Prostate gland (tissue), 2 donors: ENCODE measurements at regions not wholly inside any gene's neighbourhood (a gene's known extent, or its start where the extent isn't known, plus 50 kb on each side); places are given as distances from the start of the nearest gene placed in this dataset.

ENCODE experiments used
- DNase-seq: peaks from one replicate; pipeline ENCODE4 v3.0.0-alpha.2; 2019; ENCODE audit warnings: low spot score
- H3K27ac ChIP-seq, 2 donors: fragments of 200-600 bp; sonication (generic); 2 replicates each; pipeline ENCODE4 v1.5.1; 2017 to 2019
- H3K27me3 ChIP-seq: fragments of 200-600 bp; sonication (generic); replicated peaks from 2 replicates; pipeline ENCODE4 v1.5.1; 2019; ENCODE audit not compliant: insufficient read depth
- H3K36me3 ChIP-seq, 2 donors: fragments of 200-600 bp; sonication (generic); 1 replicate in 1 of 2; 2 replicates in 1 of 2; pipeline versions ENCODE4 v1.5.1 to v1.8.1; 2017 to 2019
- H3K4me1 ChIP-seq: fragments of 200-600 bp; sonication (generic); replicated peaks from 2 replicates; pipeline ENCODE4 v1.5.1; 2019
- H3K4me3 ChIP-seq, 2 donors: fragments of 200-600 bp; sonication (generic); 2 replicates each; pipeline ENCODE4 v1.5.1; 2017 to 2019
- H3K9me3 ChIP-seq: fragments of 200-600 bp; sonication (generic); 2 replicates; pipeline ENCODE4 v1.5.1; 2017
- POLR2A ChIP-seq: fragments of 450-650 bp; IDR thresholded peaks from one replicate; pipeline ENCODE4 v1.6.1; 2016; ENCODE audit warnings: antibody characterized with exemption, mild to moderate bottlenecking
- POLR2AphosphoS5 ChIP-seq: sonication (generic); formaldehyde crosslinking; IDR thresholded peaks from one replicate; pipeline ENCODE4 v1.6.1; 2017; ENCODE audit warnings: antibody characterized with exemption
- WGBS: methylation state at CpG from one replicate; pipeline ENCODE4 v1.1.5; 2018; 5-methylcytosine and 5-hydroxymethylcytosine counted together
- intact Hi-C: fragments of 100-400 bp; cut with DNase I; formaldehyde crosslinking; loops from one replicate; pipeline ENCODE4 v1.14.2; 2022
- TF ChIP-seq, protein P1 (sequence below), 4 experiments: fragments of 200-600 bp in 2 of 4; fragments of 450-650 bp in 2 of 4; sonication (generic) in 2 of 4; IDR thresholded peaks; 1 replicate in 3 of 4; 2 replicates in 1 of 4; pipeline ENCODE4 v1.5.1; 2016 to 2019; ENCODE audit warnings: antibody characterized with exemption in 4 of 4, mild to moderate bottlenecking in 2 of 4, moderate library complexity in 2 of 4

DNA sequence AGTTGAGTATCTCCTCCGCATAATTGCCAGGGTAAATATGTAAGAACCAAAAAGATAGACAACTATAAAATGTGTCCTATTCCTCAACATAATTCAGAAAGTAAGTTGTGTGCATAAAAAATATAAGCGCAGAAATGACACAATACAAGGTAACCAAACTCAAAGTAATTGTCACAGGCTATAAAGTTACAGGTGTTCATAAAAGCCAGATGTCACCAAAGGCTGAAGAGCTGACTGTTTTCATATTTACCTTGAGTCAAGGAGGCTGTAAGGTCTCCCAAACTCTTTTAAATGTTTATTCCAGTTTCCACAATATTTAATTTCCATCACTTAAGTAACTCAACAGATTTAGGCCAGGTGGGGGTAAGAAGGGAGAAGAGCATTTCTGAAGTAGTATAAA lies 192.2 kb upstream of the MARCKS start:
- Histone ChIP-seq H3K27me3 (no peaks in the 10 kb centered on the region), H3K27ac (no peak overlapping the region), H3K4me3 (no peak overlapping the region), H3K36me3 (no peaks in the 10 kb centered on the region), H3K9me3 (no peaks in the 10 kb centered on the region), H3K4me1 (no peaks in the 10 kb centered on the region)
- 97% methylated on average over 2 of the region's 2 CpGs for WGBS
- TF ChIP-seq POLR2AphosphoS5: no peak
- no peak for TF ChIP-seq POLR2A
- DNase-seq: no peak
- intact Hi-C loops: no loop called here

GRCh38 chr6:113668641-113669408 lies 188.3 kb upstream of the MARCKS start:
- intact Hi-C loops: no loop called here
- Histone ChIP-seq H3K9me3 (no peaks in the 10 kb centered on the region), H3K36me3 (no peaks in the 10 kb centered on the region), H3K27ac (peak overlapping the region; percentile 4 to 12), H3K27me3 (no peaks in the 10 kb centered on the region), H3K4me1 (no peaks in the 10 kb centered on the region), H3K4me3 (no peak overlapping the region)
- TF ChIP-seq POLR2A (no peak), POLR2AphosphoS5 (peak; percentile 37)
- TF ChIP-seq, protein P1, sequence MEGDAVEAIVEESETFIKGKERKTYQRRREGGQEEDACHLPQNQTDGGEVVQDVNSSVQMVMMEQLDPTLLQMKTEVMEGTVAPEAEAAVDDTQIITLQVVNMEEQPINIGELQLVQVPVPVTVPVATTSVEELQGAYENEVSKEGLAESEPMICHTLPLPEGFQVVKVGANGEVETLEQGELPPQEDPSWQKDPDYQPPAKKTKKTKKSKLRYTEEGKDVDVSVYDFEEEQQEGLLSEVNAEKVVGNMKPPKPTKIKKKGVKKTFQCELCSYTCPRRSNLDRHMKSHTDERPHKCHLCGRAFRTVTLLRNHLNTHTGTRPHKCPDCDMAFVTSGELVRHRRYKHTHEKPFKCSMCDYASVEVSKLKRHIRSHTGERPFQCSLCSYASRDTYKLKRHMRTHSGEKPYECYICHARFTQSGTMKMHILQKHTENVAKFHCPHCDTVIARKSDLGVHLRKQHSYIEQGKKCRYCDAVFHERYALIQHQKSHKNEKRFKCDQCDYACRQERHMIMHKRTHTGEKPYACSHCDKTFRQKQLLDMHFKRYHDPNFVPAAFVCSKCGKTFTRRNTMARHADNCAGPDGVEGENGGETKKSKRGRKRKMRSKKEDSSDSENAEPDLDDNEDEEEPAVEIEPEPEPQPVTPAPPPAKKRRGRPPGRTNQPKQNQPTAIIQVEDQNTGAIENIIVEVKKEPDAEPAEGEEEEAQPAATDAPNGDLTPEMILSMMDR (IDR thresholded peaks at IDR 0.05): no peak
- DNase-seq: no peak
- WGBS: 33% methylated on average over 1 of the region's 1 CpG

DNA sequence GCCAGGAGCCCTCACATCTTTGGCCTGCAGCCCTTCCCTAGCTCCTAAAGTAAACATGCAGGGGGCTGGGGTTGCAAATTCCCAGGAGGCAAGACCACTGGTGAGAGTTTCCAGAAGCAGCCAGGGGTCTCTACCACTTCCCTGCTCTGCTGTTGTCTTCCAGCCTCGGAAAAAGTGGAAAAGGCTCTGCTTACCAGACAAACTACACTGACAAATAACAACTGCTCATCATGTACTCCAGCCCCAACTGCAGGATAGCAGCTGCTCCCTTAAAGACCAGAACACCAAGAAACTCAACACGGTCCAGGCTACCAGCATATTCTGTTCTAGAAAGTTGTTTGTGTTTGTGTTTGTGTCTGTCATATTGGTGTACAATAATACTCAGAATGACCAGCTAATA lies 187.5 kb upstream of the MARCKS start:
- DNase-seq: no peak
- no peak overlapping the region for H3K4me3 ChIP-seq
- intact Hi-C loops: no loop called here
- H3K27ac ChIP-seq: peak overlapping the region; percentile 4 to 12
- WGBS: 41% methylated on average over 2 of the region's 2 CpGs
- H3K4me1 ChIP-seq: no peaks in the 10 kb centered on the region
- no peak for TF ChIP-seq POLR2A
- TF ChIP-seq, protein P1 (IDR thresholded peaks at IDR 0.05): no peak
- no peak for TF ChIP-seq POLR2AphosphoS5
- no peaks in the 10 kb centered on the region for H3K36me3 ChIP-seq
- no peaks in the 10 kb centered on the region for H3K9me3 ChIP-seq
- H3K27me3 ChIP-seq: no peaks in the 10 kb centered on the region

GRCh38 chr6:113671421-113671820 lies 185.7 kb upstream of the MARCKS start:
- intact Hi-C loops: no loop called here
- Histone ChIP-seq H3K27ac (no peak overlapping the region), H3K4me3 (no peak overlapping the region), H3K36me3 (no peaks in the 10 kb centered on the region), H3K9me3 (no peaks in the 10 kb centered on the region), H3K4me1 (no peaks in the 10 kb centered on the region), H3K27me3 (no peaks in the 10 kb centered on the region)
- WGBS: 24% methylated on average over 1 of the region's 1 CpG
- TF ChIP-seq POLR2A (no peak), POLR2AphosphoS5 (no peak)
- TF ChIP-seq, protein P1 (IDR thresholded peaks at IDR 0.05): no peak
- DNase-seq: no peak

GRCh38 chr6:113672491-113673149 lies 184.5 kb upstream of the MARCKS start:
- intact Hi-C loops: no loop called here
- H3K27me3 ChIP-seq: no peaks in the 10 kb centered on the region
- H3K9me3 ChIP-seq: no peaks in the 10 kb centered on the region
- TF ChIP-seq POLR2AphosphoS5 (no peak), POLR2A (no peak)
- TF ChIP-seq, protein P1 (IDR thresholded peaks at IDR 0.05): no peak
- no peaks in the 10 kb centered on the region for H3K36me3 ChIP-seq
- H3K27ac ChIP-seq: no peak overlapping the region
- 27% methylated on average over 8 of the region's 8 CpGs for WGBS
- H3K4me3 ChIP-seq: peak overlapping the region in 1 of 2 donors; percentile 2
- no peaks in the 10 kb centered on the region for H3K4me1 ChIP-seq
- DNase-seq: no peak
